ENCODE measurements at regions not wholly inside any gene's neighbourhood (a gene's known extent, or its start where the extent isn't known, plus 50 kb on each side); places are given as distances from the start of the nearest gene placed in this dataset.

DNA sequence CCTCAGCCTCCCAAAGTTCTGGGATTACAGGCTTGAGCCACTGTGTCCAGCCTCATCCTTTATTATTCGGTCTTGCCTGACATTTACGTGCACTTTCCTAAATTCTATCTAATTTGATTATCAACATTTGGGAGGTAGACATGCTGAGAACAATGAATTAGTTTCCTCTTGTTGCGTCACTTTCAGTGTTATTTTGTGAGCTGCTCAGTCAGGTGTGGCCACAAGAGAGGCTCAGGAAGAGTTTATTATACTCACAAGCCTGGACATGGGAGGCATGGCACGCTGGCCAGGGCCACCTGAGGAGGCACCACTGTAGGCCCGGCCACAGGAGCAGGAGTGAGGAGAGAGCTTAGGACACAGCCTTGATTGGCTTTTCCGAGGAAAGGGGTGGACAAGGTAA lies 59.7 kb upstream of the RBFOX2 start:
- no peak overlapping the region for H3K4me3 Mint-ChIP-seq
- DNase-seq (no peak), ATAC-seq (no peak)
- ChIA-PET CTCF (interaction anchor here (1.6 kb wide), 1 partner anchor 22 kb away, joined by 7 read pairs; no protein-coding TSS in a partner anchor), POLR2A (interaction anchor here (0.6 kb wide), 2 partner anchors 129 to 371 kb away, joined by 3 read pairs; partner anchors contain the start of gene APOL5)
- no peaks in the 10 kb centered on the region for H3K4me1 Mint-ChIP-seq (ENCODE audit: low read depth)
- H3K36me3 Mint-ChIP-seq (ENCODE audit: low read depth): no peaks in the 10 kb centered on the region
- H3K27ac Mint-ChIP-seq: no peak overlapping the region
- no peaks in the 10 kb centered on the region for H3K27me3 Mint-ChIP-seq
- no peaks in the 10 kb centered on the region for H3K9me3 Mint-ChIP-seq
- TF ChIP-seq, protein P1, sequence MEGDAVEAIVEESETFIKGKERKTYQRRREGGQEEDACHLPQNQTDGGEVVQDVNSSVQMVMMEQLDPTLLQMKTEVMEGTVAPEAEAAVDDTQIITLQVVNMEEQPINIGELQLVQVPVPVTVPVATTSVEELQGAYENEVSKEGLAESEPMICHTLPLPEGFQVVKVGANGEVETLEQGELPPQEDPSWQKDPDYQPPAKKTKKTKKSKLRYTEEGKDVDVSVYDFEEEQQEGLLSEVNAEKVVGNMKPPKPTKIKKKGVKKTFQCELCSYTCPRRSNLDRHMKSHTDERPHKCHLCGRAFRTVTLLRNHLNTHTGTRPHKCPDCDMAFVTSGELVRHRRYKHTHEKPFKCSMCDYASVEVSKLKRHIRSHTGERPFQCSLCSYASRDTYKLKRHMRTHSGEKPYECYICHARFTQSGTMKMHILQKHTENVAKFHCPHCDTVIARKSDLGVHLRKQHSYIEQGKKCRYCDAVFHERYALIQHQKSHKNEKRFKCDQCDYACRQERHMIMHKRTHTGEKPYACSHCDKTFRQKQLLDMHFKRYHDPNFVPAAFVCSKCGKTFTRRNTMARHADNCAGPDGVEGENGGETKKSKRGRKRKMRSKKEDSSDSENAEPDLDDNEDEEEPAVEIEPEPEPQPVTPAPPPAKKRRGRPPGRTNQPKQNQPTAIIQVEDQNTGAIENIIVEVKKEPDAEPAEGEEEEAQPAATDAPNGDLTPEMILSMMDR (IDR thresholded peaks at IDR 0.05): no peak
- intact Hi-C loops (cut with micrococcal nuclease): no loop called here

DNA sequence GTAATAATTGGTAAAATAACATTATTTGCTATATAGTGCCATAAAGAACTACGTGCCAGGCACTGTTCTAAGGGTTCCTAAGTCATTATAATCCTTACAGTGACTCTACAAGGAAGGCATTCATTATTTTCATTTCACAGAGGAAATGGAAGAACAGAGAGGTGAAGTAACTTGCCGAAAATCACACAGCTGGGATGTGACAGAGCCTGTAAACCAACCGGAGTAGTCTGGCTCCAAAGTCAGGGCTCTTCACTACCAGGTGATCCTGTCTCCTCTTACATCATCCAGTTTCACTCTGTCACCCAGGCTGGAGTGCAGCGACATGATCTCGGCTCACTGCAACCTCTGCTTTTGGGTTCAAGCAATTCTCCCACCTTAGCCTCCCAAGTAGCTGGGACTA lies 59.2 kb upstream of the RBFOX2 start:
- intact Hi-C loops (cut with micrococcal nuclease): no loop called here
- Mint-ChIP-seq H3K27me3 (no peaks in the 10 kb centered on the region), H3K27ac (no peak overlapping the region)

DNA sequence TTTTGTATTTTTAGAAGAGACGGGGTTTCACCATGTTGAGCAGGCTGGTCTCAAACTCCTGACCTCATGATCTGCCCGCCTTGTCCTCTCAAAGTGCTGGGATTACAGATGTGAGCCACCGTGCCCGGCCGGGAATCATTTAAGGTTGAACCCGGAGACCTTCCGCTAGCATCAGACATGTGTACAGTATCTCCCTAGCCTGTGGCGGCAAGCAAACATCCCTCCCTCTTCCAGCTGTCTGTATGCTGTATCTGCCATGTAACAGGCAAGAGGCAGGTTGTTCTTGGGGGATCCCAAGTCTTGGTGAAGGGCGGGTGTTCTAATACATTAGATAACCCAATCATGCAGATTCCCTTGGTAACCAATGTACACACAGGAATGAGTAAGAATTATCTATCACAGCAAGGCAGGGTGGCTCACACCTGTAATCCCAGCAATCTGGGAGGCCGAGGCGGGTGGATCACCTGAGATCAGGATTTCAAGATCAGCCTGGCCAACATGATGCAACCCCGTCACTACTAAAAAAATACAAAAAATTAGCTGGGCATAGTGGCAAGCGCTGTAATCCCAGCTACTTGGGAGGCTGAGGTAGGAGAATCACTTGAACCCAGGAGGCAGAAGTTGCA lies 58.1 kb upstream of the RBFOX2 start:
- POLR2A ChIA-PET: no interaction called here
- Mint-ChIP-seq H3K27me3 (no peaks in the 10 kb centered on the region), H3K27ac (no peak overlapping the region), H3K4me3 (no peak overlapping the region), H3K9me3 (no peaks in the 10 kb centered on the region), H3K36me3 (ENCODE audit: low read depth) (no peaks in the 10 kb centered on the region), H3K4me1 (ENCODE audit: low read depth) (no peaks in the 10 kb centered on the region)
- ATAC-seq (no peak), DNase-seq (no peak)
- intact Hi-C loops (cut with micrococcal nuclease): no loop called here
- CTCF ChIA-PET: interaction anchor here (1.2 to 4.7 kb wide), 2 partner anchors 8 to 21 kb away, joined by 4 to 41 read pairs; no protein-coding TSS in a partner anchor
- TF ChIP-seq, protein P1 (IDR thresholded peaks at IDR 0.05): no peak

More for the DNA sequence above, 59.2 kb upstream of the RBFOX2 start:
- Mint-ChIP-seq H3K9me3 (no peaks in the 10 kb centered on the region), H3K4me1 (ENCODE audit: low read depth) (no peaks in the 10 kb centered on the region), H3K4me3 (no peak overlapping the region), H3K36me3 (ENCODE audit: low read depth) (no peaks in the 10 kb centered on the region)
- ChIA-PET POLR2A (no interaction called here), CTCF (interaction anchor here (1.2 to 1.6 kb wide), 2 partner anchors 10 to 22 kb away, joined by 4 to 7 read pairs; no protein-coding TSS in a partner anchor)
- ATAC-seq: no peak
- DNase-seq: no peak
- TF ChIP-seq, protein P1 (IDR thresholded peaks at IDR 0.05): no peak

DNA sequence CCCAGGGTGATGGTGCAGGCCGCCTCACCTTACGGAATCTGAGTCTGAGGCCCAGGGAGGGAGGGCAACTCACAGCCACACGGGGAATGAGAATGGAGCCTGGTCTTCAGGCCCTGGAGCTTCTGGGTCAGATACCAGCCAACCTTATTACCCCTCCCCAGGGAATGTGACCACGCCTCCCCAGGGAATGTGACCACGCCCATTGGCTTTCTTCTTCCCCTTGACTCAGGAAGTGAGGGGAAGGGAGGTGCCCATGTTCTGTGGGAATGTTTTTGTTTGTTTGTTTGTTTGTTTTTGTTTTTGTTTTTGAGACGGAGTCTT lies 57.5 kb upstream of the RBFOX2 start:
- Mint-ChIP-seq H3K4me3 (no peak overlapping the region), H3K27ac (no peak overlapping the region), H3K9me3 (no peaks in the 10 kb centered on the region), H3K4me1 (ENCODE audit: low read depth) (no peaks in the 10 kb centered on the region), H3K27me3 (no peaks in the 10 kb centered on the region), H3K36me3 (ENCODE audit: low read depth) (no peaks in the 10 kb centered on the region)
- ChIA-PET CTCF (interaction anchor here (4.7 kb wide), 1 partner anchor 21 kb away, joined by 41 read pairs; no protein-coding TSS in a partner anchor), POLR2A (no interaction called here)
- DNase-seq: no peak
- no peak for ATAC-seq
- intact Hi-C loops (cut with micrococcal nuclease): no loop called here
- TF ChIP-seq, protein P1 (IDR thresholded peaks at IDR 0.05): no peak

DNA sequence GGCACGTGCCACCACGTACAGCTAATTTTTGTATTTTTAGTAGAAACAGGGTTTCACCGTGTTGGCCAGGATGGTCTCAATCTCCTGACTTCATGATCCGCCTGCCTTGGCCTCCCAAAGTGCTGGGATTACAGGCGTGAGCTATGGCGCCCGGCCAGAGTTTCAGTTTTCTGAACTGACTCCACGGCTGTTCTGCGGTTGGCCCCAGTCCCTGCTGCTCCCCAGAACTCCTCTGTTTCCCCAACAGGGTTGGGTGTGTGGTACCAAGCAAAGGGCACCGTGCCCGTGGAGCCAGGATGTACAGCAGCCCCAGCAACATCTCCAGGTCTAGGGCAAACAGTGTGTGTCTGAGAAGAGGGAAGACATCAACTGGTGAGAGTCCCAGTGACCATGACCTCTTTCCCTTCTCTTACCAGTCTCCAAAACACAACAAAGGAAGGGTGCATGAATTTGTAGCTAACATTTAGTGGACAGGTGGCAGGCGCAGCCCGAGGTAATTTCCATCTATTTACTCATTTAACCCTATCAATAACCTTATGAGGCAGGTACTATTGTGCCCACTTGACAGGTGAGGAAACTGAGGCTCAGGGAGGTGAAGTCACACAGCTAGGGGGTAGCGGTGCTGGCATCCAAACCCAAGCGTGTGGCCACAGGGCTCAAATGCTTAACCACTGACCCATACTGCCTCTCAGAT lies 57.0 kb upstream of the RBFOX2 start:
- no peak for DNase-seq
- no peaks in the 10 kb centered on the region for H3K36me3 Mint-ChIP-seq (ENCODE audit: low read depth)
- ATAC-seq: no peak
- no peaks in the 10 kb centered on the region for H3K27me3 Mint-ChIP-seq
- TF ChIP-seq, protein P1 (IDR thresholded peaks at IDR 0.05): no peak
- ChIA-PET CTCF (interaction anchor here (4.7 kb wide), 1 partner anchor 20 kb away, joined by 41 read pairs; no protein-coding TSS in a partner anchor), POLR2A (interaction anchor here (0.6 kb wide), 1 partner anchor 688 kb away, joined by 4 read pairs; no protein-coding TSS in a partner anchor)
- H3K27ac Mint-ChIP-seq: no peak overlapping the region
- H3K4me3 Mint-ChIP-seq: no peak overlapping the region
- no peaks in the 10 kb centered on the region for H3K9me3 Mint-ChIP-seq
- intact Hi-C loops (cut with micrococcal nuclease): no loop called here
- H3K4me1 Mint-ChIP-seq (ENCODE audit: low read depth): no peaks in the 10 kb centered on the region

Data from activated CD8-positive, alpha-beta T cell treated with anti-CD3 and anti-CD28 coated beads for 36 hours (primary cell).